Neural crest cell (in vitro differentiated cells): ENCODE measurements at regions not wholly inside any gene's neighbourhood (a gene's known extent, or its start where the extent isn't known, plus 50 kb on each side); places are given as distances from the start of the nearest gene placed in this dataset.
"Not testable (repeated sequence)": the region's sequence is repeated elsewhere in the genome, so short reads cannot be mapped to it uniquely, and the experiment has no call there.

Experiments
- DNase-seq: peaks from one replicate; pipeline ENCODE4 v3.0.0; 2021; ENCODE audit warnings: low read depth, mixed read lengths, low spot score
- H3K27ac Mint-ChIP-seq: one replicate; pipeline ENCODE4 v1.8.0; 2021; ENCODE audit warnings: mild to moderate bottlenecking, mixed read lengths; ENCODE audit not compliant: unreplicated experiment
- H3K27me3 Mint-ChIP-seq: 2 replicates; pipeline ENCODE4 v1.8.0; 2021; ENCODE audit warnings: low read depth, mild to moderate bottlenecking, mixed read lengths
- H3K36me3 Mint-ChIP-seq: 2 replicates; pipeline ENCODE4 v1.8.0; 2021; ENCODE audit warnings: low read depth, mild to moderate bottlenecking, mixed read lengths
- H3K4me1 Mint-ChIP-seq: 2 replicates; pipeline ENCODE4 v1.8.0; 2021; ENCODE audit warnings: mixed read lengths
- H3K4me3 Mint-ChIP-seq: one replicate; pipeline ENCODE4 v1.8.0; 2021; ENCODE audit warnings: mild to moderate bottlenecking, mixed read lengths
- H3K9me3 Mint-ChIP-seq: 2 replicates; pipeline ENCODE4 v1.8.0; 2021; ENCODE audit warnings: mixed read lengths
- CTCF ChIP-seq: fragments of 200-600 bp; sonication (generic); conservative IDR thresholded peaks from 2 replicates; pipeline ENCODE4 v1.5.0; 2021; ENCODE audit warnings: antibody characterized with exemption, mild to moderate bottlenecking

- Mint-ChIP-seq H3K4me3 (no peak overlapping the region), H3K36me3 (no peaks in the 10 kb centered on the region), H3K27ac (no peak overlapping the region), H3K9me3 (no peaks in the 10 kb centered on the region), H3K4me1 (no peaks in the 10 kb centered on the region), H3K27me3 (no peaks in the 10 kb centered on the region)
- no peak for TF ChIP-seq CTCF
- no peak for DNase-seq
These were observed 1384.3 kb upstream of the WWC1 start for GRCh38 chr5:166906991-166907713.

DNA sequence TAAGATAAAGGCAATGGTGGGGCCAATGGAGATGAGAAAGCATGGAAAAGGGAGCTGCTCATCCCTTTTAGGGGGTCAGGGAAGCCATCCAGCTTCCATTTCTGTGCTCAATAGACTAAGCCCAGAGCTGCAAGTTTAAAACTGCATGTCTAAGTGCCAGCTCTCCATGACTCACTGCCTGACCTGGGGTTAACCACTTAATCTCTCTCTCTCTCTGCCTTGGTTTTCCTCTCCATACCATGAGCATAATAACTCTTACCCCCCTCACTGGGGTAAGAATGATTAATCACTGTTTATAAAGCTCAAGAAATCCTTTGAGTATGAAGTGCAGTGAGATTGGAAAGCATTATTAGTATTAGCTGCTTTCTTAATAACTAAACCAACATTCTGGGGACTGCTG is 1382.4 kb upstream of the WWC1 start:
- TF ChIP-seq CTCF = no peak
- Mint-ChIP-seq H3K4me3 (no peak overlapping the region), H3K27ac (no peak overlapping the region), H3K27me3 (no peaks in the 10 kb centered on the region), H3K4me1 (no peaks in the 10 kb centered on the region), H3K9me3 (no peaks in the 10 kb centered on the region), H3K36me3 (no peaks in the 10 kb centered on the region)
- no peak for DNase-seq

DNA sequence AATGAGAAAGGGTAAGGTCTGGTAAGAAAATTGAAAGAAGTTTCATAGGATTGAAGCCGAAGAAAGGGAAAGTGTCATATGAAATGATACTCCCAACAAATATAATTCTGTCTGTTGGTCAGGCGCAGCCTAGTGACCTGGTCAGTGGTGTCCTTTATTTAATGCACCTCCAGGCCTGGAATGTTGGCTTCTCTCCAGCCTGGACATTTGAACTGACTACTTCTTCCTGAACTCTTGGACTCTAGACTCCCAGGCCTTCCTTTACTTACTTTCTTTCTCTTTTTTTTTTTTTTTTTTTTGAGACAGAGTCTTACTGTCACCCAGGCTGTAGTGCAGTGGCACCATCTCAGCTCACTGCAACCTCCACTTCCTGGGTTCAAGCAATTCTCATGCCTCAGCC is 1381.5 kb upstream of the WWC1 start:
- no peaks in the 10 kb centered on the region for H3K4me1 Mint-ChIP-seq
- no peaks in the 10 kb centered on the region for H3K27me3 Mint-ChIP-seq
- no peak for TF ChIP-seq CTCF
- H3K9me3 Mint-ChIP-seq = no peaks in the 10 kb centered on the region
- no peaks in the 10 kb centered on the region for H3K36me3 Mint-ChIP-seq
- no peak overlapping the region for H3K4me3 Mint-ChIP-seq
- no peak for DNase-seq
- no peak overlapping the region for H3K27ac Mint-ChIP-seq

DNA sequence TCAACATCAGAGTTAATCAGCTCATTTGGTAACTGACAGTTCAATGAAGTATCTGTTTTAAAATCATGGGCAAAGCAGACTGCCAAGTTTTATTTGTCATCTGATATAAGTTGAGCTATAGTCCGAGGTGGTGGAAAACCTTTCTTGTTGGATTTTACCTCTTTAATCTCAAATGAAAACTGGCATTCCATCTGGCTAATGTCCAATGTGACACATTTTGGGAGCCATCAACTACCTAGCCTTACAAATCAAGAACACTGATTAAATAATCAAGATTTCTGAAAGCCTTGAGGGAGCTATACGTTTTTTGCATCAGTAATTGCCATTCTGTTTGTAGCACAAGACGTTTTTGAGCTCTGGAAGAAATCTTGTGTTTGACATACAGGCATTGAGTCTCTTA is 1380.5 kb upstream of the WWC1 start:
- H3K4me3 Mint-ChIP-seq = no peak overlapping the region
- H3K36me3 Mint-ChIP-seq = no peaks in the 10 kb centered on the region
- H3K9me3 Mint-ChIP-seq = no peaks in the 10 kb centered on the region
- no peak overlapping the region for H3K27ac Mint-ChIP-seq
- H3K4me1 Mint-ChIP-seq = no peaks in the 10 kb centered on the region
- no peak for DNase-seq
- no peaks in the 10 kb centered on the region for H3K27me3 Mint-ChIP-seq
- no peak for TF ChIP-seq CTCF

DNA sequence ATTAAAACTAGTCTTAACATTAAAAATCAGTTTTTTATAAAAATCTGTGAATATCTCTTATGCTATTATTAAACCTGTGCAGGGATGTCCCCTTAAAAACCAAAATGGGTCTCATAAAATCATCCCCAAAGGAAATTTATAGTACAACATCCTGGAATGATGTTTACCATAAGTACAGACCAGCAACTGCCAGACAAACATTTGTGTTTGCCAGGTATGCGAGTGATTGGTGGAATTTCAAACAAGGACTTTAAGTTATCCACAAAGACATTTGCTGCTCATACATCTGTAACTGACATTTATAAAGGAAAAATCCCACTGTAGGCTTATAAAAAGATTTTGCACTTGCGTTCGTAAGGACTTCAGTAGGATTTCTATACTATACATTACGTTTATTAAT is 1375.4 kb upstream of the WWC1 start:
- no peaks in the 10 kb centered on the region for H3K9me3 Mint-ChIP-seq
- no peak for DNase-seq
- H3K27ac Mint-ChIP-seq = no peak overlapping the region
- H3K4me1 Mint-ChIP-seq = no peaks in the 10 kb centered on the region
- no peaks in the 10 kb centered on the region for H3K27me3 Mint-ChIP-seq
- no peak overlapping the region for H3K4me3 Mint-ChIP-seq
- no peaks in the 10 kb centered on the region for H3K36me3 Mint-ChIP-seq
- no peak for TF ChIP-seq CTCF

DNA sequence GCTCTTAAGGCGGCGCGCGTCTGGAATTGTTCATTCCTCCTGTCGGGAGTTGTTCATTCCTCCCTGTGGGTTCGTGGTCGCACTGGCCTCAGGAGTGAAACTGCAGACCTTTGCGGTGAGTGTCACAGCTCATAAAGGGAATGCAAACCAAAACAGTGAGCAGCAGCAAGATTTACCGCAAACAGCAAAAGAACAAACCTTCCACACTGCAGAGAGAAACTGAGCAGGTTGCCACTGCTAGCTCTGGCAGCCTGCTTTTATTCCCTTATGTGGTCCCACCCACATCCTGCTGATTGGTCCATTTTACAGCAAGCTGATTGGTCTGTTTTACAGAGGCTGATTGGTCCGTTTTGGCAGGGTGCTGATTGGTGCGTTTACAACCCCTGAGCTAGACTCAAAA is 1365.3 kb upstream of the WWC1 start:
- Mint-ChIP-seq H3K4me1 (no peaks in the 10 kb centered on the region), H3K36me3 (peaks cover 7% of the 10 kb centered on the region), H3K27ac (no peak overlapping the region), H3K27me3 (no peaks in the 10 kb centered on the region), H3K4me3 (no peak overlapping the region), H3K9me3 (peaks cover 7% of the 10 kb centered on the region)
- DNase-seq = no peak
- TF ChIP-seq CTCF = no peak

GRCh38 chr5:166926806-166927475 is 1364.5 kb upstream of the WWC1 start:
- H3K4me3 Mint-ChIP-seq, H3K27ac Mint-ChIP-seq, H3K4me1 Mint-ChIP-seq, H3K36me3 Mint-ChIP-seq, H3K9me3 Mint-ChIP-seq, H3K27me3 Mint-ChIP-seq, DNase-seq: not testable (repeated sequence)
